HK-2 (cell line): ENCODE measurements at regions not wholly inside any gene's neighbourhood (a gene's known extent, or its start where the extent isn't known, plus 50 kb on each side); places are given as distances from the start of the nearest gene placed in this dataset.

Experiments
- DNase-seq: peaks from one replicate; pipeline ENCODE4 v3.0.0-alpha.2; 2018; ENCODE audit not compliant: unreplicated experiment

- no peak for DNase-seq
These were observed 182.1 kb upstream of the HHIP start for GRCh38 chr4:144463896-144464295.

- no peak for DNase-seq
These were observed 180.4 kb upstream of the HHIP start for GRCh38 chr4:144465546-144465945.

GRCh38 chr4:144480068-144480467 lies 165.9 kb upstream of the HHIP start:
- DNase-seq, result no peak

GRCh38 chr4:144489831-144490230 lies 156.1 kb upstream of the HHIP start:
- no peak for DNase-seq

GRCh38 chr4:144494280-144494679 lies 151.7 kb upstream of the HHIP start:
- no peak for DNase-seq

GRCh38 chr4:144495944-144496343 lies 150.0 kb upstream of the HHIP start:
- DNase-seq, result no peak

- DNase-seq, result no peak
These were observed 146.2 kb upstream of the HHIP start for GRCh38 chr4:144499777-144500176.

- no peak for DNase-seq
These were observed 144.7 kb upstream of the HHIP start for GRCh38 chr4:144501231-144501780.

- no peak for DNase-seq
These were observed 141.1 kb upstream of the HHIP start for GRCh38 chr4:144504883-144505282.

- no peak for DNase-seq
These were observed 138.4 kb upstream of the HHIP start for GRCh38 chr4:144507311-144508101.

- DNase-seq, result no peak
These were observed 136.6 kb upstream of the HHIP start for GRCh38 chr4:144509088-144510015.

GRCh38 chr4:144514736-144515135 lies 131.2 kb upstream of the HHIP start:
- no peak for DNase-seq

GRCh38 chr4:144518181-144518895 lies 127.6 kb upstream of the HHIP start:
- no peak for DNase-seq

- no peak for DNase-seq
These were observed 114.1 kb upstream of the HHIP start for GRCh38 chr4:144531841-144532240.

- no peak for DNase-seq
These were observed 98.2 kb upstream of the HHIP start for GRCh38 chr4:144547678-144548298.

- DNase-seq, result no peak
These were observed 89.3 kb upstream of the HHIP start for GRCh38 chr4:144556636-144557035.

GRCh38 chr4:144557404-144557803 lies 88.6 kb upstream of the HHIP start:
- DNase-seq, result no peak

- DNase-seq, result peak; percentile 4
These were observed 83.8 kb upstream of the HHIP start for GRCh38 chr4:144562019-144562705.

GRCh38 chr4:144564358-144564757 lies 81.6 kb upstream of the HHIP start:
- no peak for DNase-seq

- DNase-seq, result no peak
These were observed 80.3 kb upstream of the HHIP start for GRCh38 chr4:144565527-144566195.
